ENCODE measurements at regions not wholly inside any gene's neighbourhood (a gene's known extent, or its start where the extent isn't known, plus 50 kb on each side); places are given as distances from the start of the nearest gene placed in this dataset.

- no peak for DNase-seq (ENCODE audit: low spot score)
Measured at GRCh38 chr20:52820641-52821292, 151.4 kb upstream of the TSHZ2 start.

- DNase-seq (ENCODE audit: low spot score): no peak
Measured at GRCh38 chr20:52818491-52818890, 153.7 kb upstream of the TSHZ2 start.

GRCh38 chr20:52817981-52818380 is 154.2 kb upstream of the TSHZ2 start:
- no peak for DNase-seq (ENCODE audit: low spot score)

GRCh38 chr20:52817511-52817910 is 154.6 kb upstream of the TSHZ2 start:
- no peak for DNase-seq (ENCODE audit: low spot score)

GRCh38 chr20:52814371-52814770 is 157.8 kb upstream of the TSHZ2 start:
- no peak for DNase-seq (ENCODE audit: low spot score)

GRCh38 chr20:52812231-52812847 is 159.8 kb upstream of the TSHZ2 start:
- DNase-seq (ENCODE audit: low spot score): no peak

- DNase-seq (ENCODE audit: low spot score): no peak
Measured at GRCh38 chr20:52809003-52809402, 163.2 kb upstream of the TSHZ2 start.

- DNase-seq (ENCODE audit: low spot score): no peak
Measured at GRCh38 chr20:52806918-52807317, 165.2 kb upstream of the TSHZ2 start.

- DNase-seq (ENCODE audit: low spot score): no peak
Measured at GRCh38 chr20:52805843-52806242, 166.3 kb upstream of the TSHZ2 start.

- DNase-seq (ENCODE audit: low spot score): no peak
Measured at GRCh38 chr20:52805296-52805571, 166.9 kb upstream of the TSHZ2 start.

GRCh38 chr20:52804497-52805295 is 167.5 kb upstream of the TSHZ2 start:
- no peak for DNase-seq (ENCODE audit: low spot score)

- no peak for DNase-seq (ENCODE audit: low spot score)
Measured at GRCh38 chr20:52801628-52802006, 170.5 kb upstream of the TSHZ2 start.

GRCh38 chr20:52800734-52801627 is 171.2 kb upstream of the TSHZ2 start:
- no peak for DNase-seq (ENCODE audit: low spot score)

- DNase-seq (ENCODE audit: low spot score): no peak
Measured at GRCh38 chr20:52799130-52799529, 173.0 kb upstream of the TSHZ2 start.

- no peak for DNase-seq (ENCODE audit: low spot score)
Measured at GRCh38 chr20:52798124-52798523, 174.0 kb upstream of the TSHZ2 start.

- DNase-seq (ENCODE audit: low spot score): no peak
Measured at GRCh38 chr20:52794853-52795252, 177.3 kb upstream of the TSHZ2 start.

- DNase-seq (ENCODE audit: low spot score): no peak
Measured at GRCh38 chr20:52793339-52793963, 178.7 kb upstream of the TSHZ2 start.

GRCh38 chr20:52791091-52791490 is 181.1 kb upstream of the TSHZ2 start:
- DNase-seq (ENCODE audit: low spot score): no peak

GRCh38 chr20:52789716-52790115 is 182.4 kb upstream of the TSHZ2 start:
- no peak for DNase-seq (ENCODE audit: low spot score)

GRCh38 chr20:52787962-52788361 is 184.2 kb upstream of the TSHZ2 start:
- DNase-seq (ENCODE audit: low spot score): no peak

- no peak for DNase-seq (ENCODE audit: low spot score)
Measured at GRCh38 chr20:52787216-52787615, 184.9 kb upstream of the TSHZ2 start.

- no peak for DNase-seq (ENCODE audit: low spot score)
Measured at GRCh38 chr20:52785679-52786078, 186.5 kb upstream of the TSHZ2 start.

Measured in putamen (tissue), 1 donor.